ENCODE measurements at regions not wholly inside any gene's neighbourhood (a gene's known extent, or its start where the extent isn't known, plus 50 kb on each side); places are given as distances from the start of the nearest gene placed in this dataset.

DNA sequence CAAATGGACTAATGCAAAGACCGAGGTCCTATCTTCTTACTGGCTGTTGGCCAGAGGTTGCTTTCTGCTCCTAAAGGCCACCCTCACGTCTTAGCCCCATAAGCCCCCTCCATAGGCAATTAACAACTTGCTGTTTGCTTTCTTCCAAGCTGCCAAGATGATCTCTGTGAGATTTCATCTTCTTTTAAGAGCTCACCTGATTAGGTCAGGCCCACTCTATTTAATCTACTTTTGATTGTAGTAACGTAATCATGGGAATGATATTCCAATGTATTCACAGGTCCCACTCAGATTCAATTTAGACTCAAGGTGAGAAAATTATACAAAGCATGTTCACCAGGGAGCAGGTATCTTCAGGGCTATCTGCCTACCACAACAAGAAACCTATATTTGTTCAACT lies 84.4 kb upstream of the RAD23B start:
- ATAC-seq (no peak), DNase-seq (ENCODE audit: low spot score) (no peak)

DNA sequence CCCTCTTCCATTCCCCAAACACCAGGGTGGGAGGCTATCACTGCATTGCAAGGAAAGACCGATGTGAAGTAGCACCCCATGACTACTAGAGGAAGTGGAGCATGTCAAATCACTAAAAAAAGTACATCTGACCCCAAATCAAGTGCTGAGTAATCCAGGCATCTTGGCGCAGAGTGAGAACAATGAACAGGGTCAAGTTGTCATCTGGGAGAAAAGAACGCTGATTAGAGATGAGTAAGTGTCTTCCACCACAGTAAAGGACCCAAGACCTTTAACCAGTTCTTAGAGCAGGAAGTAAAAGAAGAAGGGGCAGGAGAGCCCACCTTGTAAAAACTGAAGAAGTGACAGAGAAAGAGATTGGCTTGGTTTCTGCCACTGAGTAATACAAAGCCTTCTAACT lies 75.0 kb upstream of the RAD23B start:
- no peak for DNase-seq (ENCODE audit: low spot score)
- no peak for ATAC-seq

DNA sequence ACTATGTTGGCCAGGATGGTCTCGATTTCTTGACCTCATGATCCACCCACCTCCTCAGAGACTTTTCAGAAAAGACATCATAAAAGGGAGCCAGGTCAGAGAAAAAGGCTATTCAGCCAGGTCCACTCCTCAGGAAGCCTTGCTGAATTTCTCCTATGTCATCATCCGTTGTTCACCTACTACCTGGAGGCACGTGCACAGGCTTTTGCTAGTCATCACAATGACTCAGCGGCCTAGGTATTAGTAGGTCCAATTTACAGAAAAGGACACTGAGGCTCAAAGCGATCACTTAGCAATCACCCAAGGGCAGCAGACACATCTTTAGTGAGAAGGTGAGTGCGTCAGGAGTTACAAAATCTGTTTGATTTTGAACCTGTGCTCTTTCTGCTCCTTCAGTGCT lies 72.3 kb upstream of the RAD23B start:
- DNase-seq (ENCODE audit: low spot score) = no peak
- no peak for ATAC-seq

DNA sequence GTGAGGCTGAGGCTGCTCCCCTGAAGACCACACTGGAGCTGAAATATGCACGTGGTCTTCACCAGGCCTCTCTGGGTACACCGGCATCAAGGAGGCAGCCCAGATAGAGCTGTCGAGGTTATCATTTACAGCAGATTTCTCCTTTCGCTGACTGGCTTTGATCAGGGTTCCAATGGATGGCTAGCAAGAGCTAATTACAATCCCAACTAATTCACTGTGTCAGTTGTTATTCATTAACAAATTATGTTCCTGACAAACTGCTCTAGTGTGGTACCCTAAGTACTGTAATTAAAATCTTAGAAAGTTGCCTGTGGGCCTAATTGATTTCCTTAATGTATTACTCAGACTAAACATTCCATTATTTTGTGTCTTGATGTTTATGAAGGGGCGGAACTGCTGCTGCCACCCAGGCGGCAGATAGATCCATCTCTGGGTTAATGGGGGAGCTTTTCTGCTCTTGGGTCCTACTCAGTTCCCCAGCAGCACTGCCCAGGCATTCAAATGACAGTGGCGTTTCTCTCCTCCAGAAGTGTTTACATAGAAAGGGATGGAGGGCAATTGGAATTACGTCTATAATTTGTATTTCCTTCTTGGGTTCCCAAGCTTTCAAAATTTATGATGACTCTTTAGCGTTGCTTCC lies 71.7 kb upstream of the RAD23B start:
- ATAC-seq (no peak), DNase-seq (ENCODE audit: low spot score) (no peak)

DNA sequence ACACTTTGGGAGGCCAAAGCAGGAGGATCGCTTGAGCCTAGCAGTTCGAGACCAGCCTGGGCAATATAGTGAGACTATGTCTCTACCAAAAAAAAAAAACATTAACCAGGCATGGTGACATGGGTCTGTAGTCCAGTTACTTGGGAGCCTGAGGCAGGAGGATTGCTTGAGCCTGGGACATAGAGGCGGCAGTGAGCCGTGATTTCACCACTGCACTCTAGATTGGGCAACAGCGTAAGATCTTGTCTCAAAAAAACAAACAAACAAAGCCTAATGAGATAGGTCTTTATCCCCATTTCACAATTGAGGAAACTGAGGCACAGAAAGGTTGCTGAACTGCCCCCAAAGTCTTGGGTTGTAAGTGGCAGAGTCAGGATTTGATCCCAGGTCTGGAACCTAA lies 70.5 kb upstream of the RAD23B start:
- no peak for DNase-seq (ENCODE audit: low spot score)

DNA sequence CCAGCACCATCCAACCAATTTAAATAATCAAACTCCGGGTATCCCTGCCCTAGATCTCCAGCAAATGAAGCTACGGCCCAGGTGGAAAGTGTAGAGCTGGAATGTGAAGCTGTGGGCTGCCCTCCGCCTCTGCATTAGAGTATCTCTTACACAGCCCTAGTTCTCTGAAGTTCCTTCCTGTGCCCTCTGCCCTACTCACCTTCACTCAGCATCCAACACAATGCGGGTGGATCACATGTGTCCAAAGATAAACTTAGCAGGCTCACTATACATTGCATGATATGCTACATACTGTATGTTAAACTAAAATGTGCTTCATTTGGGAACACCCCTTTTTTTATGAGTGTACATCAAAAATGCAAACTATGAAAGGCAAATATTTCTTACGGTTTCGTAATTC lies 70.0 kb upstream of the RAD23B start:
- ATAC-seq (no peak), DNase-seq (ENCODE audit: low spot score) (no peak)

More for the DNA sequence above, 70.5 kb upstream of the RAD23B start:
- ATAC-seq = no peak

DNA sequence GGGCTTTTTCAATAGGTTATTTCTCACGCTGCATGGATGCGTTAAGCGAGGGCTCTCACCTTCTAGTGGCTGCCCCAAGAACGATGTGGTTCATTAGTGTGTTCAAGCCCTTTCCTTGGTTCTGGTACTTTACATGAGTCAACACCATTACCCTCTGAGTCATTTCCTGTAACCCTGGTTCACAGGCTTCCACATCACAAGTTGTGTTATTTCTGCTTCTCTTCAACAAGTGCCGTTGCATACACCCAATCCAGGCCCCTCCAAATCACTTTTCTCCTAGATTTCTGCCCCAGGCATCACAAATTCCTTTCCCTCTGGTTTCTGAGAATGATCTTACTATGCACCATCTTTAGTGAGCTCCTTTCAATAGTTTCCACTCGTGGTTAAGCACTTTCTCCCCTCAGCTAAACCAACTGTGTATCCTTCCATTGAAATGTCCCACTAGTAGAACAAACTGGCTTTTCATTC lies 69.5 kb upstream of the RAD23B start:
- DNase-seq (ENCODE audit: low spot score) (no peak), ATAC-seq (no peak)

DNA sequence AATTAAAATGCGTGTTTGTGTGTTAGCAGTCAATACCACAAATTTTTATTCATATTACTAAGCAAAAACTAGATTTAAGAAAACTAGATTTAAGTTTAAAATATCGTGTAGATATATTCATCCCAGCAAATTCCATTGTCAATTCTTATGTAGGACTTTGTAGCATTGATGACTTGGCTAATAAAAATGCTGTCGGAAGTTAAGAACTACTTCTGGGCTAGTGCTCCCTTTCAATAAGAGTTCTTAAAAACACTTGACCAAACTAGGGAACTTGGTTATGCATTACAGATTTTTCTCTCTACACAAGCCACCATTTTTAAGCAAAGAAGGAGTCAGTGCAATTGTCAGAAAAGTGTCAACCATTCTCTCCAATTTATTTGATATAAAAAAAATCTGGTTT lies 68.7 kb upstream of the RAD23B start:
- ATAC-seq = no peak
- DNase-seq (ENCODE audit: low spot score) = no peak

DNA sequence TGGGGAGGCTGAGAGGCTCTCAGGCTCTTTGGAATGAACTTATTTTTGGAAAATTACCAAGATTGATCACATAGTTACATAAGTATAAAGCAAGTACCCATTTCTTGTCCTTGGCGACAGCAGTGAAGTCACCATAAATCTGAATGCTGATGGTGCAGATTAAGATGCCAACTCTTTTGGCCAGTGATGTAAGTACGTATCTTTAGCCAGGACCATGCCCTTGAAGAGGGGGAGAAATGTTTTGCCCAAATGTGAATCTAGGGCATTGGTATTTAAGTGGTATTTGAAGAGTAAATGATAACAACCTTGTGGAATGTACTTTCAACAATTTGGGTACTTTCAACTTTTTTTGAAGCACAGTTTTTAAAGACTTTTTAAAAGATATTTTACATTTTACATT lies 68.2 kb upstream of the RAD23B start:
- DNase-seq (ENCODE audit: low spot score) (no peak), ATAC-seq (no peak)

DNA sequence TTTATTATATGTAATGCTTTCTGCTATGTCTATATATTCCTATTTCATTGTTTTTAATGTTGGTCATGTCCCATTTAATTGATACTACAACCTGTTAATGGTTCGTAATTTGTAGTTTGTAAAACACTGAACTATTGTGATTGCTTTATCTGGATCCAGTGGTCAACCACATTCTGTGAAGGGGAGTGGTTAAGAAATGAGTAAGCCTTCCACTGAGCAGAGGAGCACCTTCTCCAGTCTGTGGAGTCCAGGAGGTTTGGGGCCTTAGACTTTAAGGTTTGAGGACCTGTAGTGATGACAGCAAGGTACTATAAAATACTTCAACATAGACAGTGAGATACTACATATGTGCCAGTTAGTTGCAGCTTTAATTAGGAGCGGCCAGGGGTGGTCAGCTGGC lies 67.7 kb upstream of the RAD23B start:
- ATAC-seq (no peak), DNase-seq (ENCODE audit: low spot score) (no peak)

DNA sequence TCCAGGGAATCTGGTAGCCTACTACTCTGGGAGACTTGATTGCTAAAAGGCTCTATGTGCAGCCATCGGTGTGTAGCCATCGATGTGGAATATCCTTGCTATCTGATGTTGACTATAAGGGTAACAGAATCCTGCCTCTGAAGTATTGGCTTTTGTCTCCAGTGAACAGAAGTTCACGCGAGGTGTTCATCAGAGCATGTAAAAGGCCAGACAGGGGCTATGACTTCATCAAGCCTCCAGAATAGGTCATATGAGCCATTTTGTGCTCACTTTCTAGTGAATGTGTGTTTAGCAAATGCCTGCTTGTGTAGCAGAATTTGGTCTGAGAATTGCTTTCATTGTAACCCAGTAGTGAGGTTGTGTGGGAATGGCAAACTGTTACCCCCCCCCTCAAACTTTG lies 66.8 kb upstream of the RAD23B start:
- ATAC-seq = no peak
- DNase-seq (ENCODE audit: low spot score) = no peak

DNA sequence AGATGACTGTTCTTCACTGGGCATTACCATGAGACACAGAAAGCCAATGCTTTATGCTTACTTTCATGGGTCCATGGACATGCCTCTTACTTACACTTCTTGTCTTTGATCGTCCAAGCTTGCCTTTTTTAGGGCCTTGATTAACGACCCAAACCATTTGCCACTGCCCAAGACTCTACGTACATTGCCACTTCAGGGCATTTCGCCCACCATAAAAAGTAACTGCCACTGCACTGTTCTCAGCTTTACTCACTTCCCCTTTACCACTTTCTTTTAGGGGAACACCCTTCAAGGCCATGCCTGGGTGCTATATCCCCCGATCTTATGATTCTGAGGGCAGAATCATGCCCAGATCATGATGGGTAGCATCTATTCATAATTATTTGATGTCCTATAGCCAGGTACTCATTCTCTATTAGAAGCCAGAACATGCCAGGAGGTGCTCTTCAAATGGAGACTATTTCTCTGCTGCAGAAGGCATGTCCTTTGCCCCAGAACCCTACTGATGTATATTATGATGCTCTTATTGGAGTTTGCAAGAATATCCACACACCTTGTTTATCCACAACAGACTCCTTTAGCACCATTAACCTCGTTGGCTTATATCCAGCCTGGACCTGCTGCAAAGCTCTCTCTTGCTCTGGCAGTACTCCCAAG lies 64.1 kb upstream of the RAD23B start:
- ATAC-seq (no peak), DNase-seq (ENCODE audit: low spot score) (no peak)

DNA sequence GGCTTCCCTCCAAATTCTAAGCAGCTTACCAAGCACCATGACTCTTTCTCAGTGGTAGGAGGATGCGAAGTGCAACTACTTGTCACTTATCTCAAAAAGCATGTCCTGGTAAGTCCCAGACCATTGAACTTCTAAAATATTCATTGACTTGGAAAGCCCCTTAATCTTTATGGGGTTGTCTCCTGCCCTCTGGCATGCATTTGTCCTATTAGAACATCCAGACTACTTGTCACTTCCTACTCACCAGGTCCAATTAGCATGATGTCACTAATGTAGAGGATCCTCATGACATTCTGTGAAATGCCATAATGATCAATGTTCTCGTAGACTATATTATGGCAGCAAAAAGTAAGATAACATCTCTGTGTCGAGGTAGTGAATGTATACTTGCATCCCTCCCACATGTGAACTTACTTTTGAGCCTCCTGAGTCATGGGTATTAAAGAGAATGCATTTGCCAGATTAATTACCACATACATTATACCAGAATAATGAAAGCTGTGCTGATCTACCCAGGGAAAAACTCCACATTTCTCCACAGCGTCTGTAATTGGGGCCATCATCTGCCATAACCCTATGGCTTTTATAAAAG lies 63.5 kb upstream of the RAD23B start:
- ATAC-seq = no peak
- no peak for DNase-seq (ENCODE audit: low spot score)

DNA sequence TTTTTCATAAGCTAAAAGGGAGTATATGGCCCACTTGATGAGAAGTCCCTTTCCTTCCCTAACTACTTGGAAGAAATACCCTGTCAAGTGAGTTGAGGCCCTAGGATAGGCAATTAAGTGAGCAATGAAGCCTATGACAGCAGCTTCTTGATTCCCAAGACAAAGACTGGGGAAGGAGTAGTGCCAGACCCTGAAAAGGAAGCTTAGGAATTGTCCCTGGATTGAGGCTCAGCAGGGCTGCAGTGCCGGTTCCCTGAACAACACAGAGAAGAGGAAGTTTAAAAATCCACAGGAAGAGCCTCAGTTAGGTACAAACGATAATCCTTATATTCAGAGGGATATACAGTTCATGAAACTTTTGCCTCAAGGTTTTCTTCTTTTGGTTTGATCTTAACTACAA lies 61.8 kb upstream of the RAD23B start:
- no peak for ATAC-seq
- no peak for DNase-seq (ENCODE audit: low spot score)

DNA sequence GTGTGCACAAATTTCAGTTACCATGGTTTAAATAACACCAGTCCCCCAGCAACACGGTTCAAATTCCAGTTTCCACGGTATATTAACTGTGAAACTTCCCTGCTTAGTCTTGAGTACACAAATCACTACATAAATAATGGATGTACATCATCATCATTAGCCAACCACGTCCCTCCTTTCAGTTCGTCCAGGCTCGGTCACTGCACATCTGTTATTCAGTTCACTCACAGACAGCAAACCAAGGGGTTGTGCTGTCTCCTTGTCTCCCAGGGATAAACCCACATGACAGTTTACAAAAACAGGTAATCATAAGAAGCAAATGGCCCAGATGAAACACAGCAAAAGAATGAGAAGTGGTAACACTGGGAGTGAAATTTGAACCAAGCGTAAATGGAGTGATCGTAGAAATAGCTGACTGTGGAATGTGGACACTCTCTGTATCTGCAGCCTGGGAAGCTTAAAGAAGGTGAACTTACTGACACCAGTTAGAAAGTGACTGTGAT lies 61.0 kb upstream of the RAD23B start:
- DNase-seq (ENCODE audit: low spot score) (no peak), ATAC-seq (no peak)

DNA sequence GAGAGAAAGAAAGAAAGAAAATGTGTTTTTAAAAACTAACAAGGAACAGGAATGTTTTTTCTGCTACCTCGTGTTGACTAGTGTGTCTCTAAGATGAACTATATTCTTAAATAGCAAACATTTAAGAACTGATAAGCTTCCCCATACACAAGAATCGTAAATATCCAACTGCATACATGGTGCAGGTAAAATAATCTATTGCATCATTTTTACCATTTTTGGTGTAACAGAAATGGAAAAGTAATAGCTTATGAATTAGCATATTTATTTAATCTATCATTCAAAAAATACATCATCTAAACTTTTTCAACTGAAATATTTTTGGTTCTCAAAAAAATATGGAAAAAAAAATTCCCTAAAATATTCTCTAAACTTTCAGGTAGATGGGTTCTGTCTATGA lies 59.7 kb upstream of the RAD23B start:
- ATAC-seq (no peak), DNase-seq (ENCODE audit: low spot score) (no peak)

DNA sequence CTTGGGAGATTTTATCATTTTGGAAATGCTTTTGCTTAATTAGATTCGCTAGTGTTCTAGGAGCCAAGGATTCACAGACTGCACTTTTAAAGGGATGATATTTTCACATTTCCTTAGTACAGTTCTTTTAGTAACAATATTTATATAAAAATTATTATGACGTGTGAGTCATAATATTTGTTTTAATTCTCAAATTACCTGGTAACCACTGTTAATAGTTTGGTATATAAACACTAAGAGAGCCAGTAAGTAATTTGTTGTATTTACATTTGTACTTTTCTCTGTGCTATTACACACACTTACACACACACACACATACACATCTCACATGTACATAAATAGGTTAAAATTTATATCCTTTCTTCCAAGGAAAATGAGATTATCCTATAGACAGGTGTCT lies 58.8 kb upstream of the RAD23B start:
- ATAC-seq (no peak), DNase-seq (ENCODE audit: low spot score) (no peak)

DNA sequence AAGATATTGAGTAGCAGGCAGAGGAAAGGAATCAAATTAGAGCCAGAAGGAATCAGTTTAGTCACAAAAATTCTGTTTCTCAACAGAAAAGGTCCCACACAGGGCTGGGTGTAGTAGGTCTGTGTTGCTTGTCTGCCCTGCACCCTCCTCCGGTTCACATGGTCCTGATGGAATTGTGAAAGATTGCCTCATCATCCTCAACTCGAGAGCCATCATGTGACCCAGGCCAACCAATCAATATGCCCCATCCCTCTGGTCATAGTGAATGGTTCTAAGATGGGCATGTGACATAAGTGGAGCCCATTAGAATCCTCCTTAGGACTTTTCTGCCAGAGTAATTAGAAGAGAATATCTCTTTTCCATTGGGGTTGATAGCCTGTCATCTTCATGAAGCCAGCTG lies 56.7 kb upstream of the RAD23B start:
- no peak for DNase-seq (ENCODE audit: low spot score)
- no peak for ATAC-seq

DNA sequence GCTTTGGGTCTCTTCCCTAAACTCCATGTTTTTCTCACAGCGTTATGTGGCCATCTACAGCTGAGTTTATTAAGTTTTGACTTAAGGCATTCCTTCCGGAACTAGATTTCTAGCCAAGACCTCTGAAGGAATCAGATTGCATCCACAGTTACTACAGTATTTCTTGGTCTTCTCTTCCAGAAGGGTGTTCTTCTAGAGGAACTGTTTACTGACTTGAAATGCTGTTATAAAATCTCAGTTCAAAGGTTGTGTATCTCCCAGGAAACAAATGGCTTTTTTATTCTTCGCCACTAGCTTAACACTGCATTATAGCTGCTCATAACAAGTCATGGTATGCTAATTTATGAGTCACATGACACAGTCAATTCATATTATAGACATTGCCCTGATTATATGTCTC lies 55.3 kb upstream of the RAD23B start:
- no peak for ATAC-seq
- no peak for DNase-seq (ENCODE audit: low spot score)

DNA sequence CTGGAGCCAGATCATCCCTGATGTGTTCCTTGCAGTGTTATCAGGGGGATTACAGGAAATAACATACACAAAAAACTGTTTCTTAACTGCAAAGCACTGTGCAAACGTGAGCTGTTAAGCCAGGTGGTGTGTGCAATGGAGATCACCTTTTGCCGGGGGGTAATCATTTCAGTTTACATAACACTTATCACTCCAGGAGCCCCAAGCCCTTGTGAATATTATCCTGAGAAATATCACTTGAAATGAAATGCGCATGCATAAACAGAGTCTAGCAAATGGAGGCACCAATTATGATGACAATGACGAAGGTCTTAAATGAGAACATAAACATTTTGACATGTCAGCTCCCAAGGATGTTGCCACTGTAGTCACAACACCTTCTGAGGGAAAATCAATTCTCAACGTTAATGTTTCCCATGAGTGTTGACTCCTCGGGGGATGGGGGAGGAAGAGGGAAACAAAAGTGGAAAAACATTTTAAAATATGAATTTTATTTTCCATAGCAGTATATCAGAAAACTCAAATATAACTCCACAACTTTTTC lies 54.5 kb upstream of the RAD23B start:
- DNase-seq (ENCODE audit: low spot score) (no peak), ATAC-seq (no peak)

DNA sequence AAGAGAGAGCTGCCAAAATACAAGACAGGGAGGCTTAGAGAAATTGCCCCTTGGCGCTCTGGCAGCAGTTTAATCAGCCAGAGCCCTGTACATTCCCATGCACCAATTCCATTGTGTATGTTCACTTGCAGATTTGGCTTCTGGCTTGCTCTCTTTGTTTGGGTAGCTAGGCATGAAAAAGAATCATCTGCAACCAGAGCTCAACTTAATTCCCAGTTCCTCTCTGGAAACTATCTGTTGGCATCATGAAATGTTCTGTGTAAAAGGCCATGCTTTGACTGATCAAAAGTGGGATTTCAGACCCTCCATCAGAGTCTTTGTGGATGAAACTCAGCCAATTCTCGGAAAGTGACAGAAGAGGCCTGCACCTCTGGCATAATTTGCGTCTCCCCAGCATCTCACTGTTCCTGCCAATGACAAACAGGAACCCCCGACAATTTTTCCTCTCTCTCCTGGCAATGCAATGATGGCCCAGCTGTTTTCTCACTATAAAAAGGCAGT lies 53.8 kb upstream of the RAD23B start:
- ATAC-seq = no peak
- no peak for DNase-seq (ENCODE audit: low spot score)

All from left lobe of liver (tissue), 2 donors.